HEK293 (cell line): ENCODE measurements at regions not wholly inside any gene's neighbourhood (a gene's known extent, or its start where the extent isn't known, plus 50 kb on each side); places are given as distances from the start of the nearest gene placed in this dataset.

Source experiments
- CTCF ChIP-seq: fragments of 450-650 bp; formaldehyde crosslinking; IDR thresholded peaks from 2 replicates; pipeline ENCODE4 v1.5.1; 2016; ENCODE audit warnings: missing biosample characterization, missing genetic modification characterization
- MYNN ChIP-seq: fragments of 450-650 bp; formaldehyde crosslinking; IDR thresholded peaks from 2 replicates; pipeline ENCODE4 v1.5.1; 2016; ENCODE audit warnings: missing biosample characterization, missing genetic modification characterization, borderline replicate concordance
- MZF1 ChIP-seq: fragments of 450-650 bp; formaldehyde crosslinking; IDR thresholded peaks from 2 replicates; pipeline ENCODE4 v1.5.1; 2017; ENCODE audit warnings: missing biosample characterization, missing genetic modification characterization, borderline replicate concordance
- REST ChIP-seq: fragments of 450-650 bp; formaldehyde crosslinking; IDR thresholded peaks from 2 replicates; pipeline ENCODE4 v1.5.1; 2016; ENCODE audit warnings: missing biosample characterization, missing genetic modification characterization
- ZBTB6 ChIP-seq: fragments of 450-650 bp; formaldehyde crosslinking; IDR thresholded peaks from 2 replicates; pipeline ENCODE4 v1.5.1; 2017; ENCODE audit warnings: missing biosample characterization, missing genetic modification characterization
- ZNF423 ChIP-seq: fragments of 450-650 bp; formaldehyde crosslinking; IDR thresholded peaks from 2 replicates; pipeline ENCODE4 v1.5.1; 2016; ENCODE audit warnings: missing biosample characterization, missing genetic modification characterization
- ZNF501 ChIP-seq: fragments of 450-650 bp; formaldehyde crosslinking; IDR thresholded peaks from 2 replicates; pipeline ENCODE4 v1.5.1; 2016; ENCODE audit warnings: missing biosample characterization, missing genetic modification characterization
- ZNF830 ChIP-seq: fragments of 450-650 bp; IDR thresholded peaks from 2 replicates; pipeline ENCODE4 v1.5.0; 2018; ENCODE audit warnings: missing biosample characterization, missing genetic modification characterization, low read depth, mild to moderate bottlenecking, moderate library complexity

- TF ChIP-seq MYNN (tag by site-specific recombination) (no peak), CTCF (tag by site-specific recombination) (no peak), REST (tag by site-specific recombination) (no peak), ZNF830 (tag by site-specific recombination) (no peak), ZNF501 (no peak), MZF1 (no peak), ZBTB6 (tag by site-specific recombination) (no peak), ZNF423 (no peak)
Measured at GRCh38 chr6:128655978-128656498, 135.6 kb upstream of the PTPRK start.
